ENCODE measurements at regions not wholly inside any gene's neighbourhood (a gene's known extent, or its start where the extent isn't known, plus 50 kb on each side); places are given as distances from the start of the nearest gene placed in this dataset.

DNA sequence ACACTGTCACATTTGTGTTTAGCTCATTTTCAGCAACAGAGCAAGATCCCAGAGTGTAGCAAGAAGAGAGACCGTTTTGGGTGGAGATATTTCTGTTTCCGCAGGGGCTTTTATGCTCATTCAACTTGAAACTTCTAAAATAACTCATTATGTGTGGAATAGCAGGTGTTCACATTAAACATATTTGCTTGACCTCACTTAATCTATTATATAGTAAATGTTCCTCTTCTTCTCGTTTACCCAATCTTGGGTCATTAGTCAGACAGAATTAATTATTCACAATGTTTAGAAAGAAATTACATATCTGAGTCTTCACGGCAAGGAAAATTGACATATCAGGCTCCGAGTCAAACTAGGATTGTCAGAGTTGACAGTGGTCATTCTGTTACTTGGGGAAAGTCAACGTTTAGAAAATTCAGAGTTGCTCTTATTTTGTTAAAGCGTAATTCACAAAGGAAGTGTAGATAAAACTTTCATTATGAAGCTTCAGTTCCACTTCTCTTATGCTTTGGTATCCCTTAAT, 222.9 kb downstream of the TPRG1 start:
- TF ChIP-seq, protein P1, sequence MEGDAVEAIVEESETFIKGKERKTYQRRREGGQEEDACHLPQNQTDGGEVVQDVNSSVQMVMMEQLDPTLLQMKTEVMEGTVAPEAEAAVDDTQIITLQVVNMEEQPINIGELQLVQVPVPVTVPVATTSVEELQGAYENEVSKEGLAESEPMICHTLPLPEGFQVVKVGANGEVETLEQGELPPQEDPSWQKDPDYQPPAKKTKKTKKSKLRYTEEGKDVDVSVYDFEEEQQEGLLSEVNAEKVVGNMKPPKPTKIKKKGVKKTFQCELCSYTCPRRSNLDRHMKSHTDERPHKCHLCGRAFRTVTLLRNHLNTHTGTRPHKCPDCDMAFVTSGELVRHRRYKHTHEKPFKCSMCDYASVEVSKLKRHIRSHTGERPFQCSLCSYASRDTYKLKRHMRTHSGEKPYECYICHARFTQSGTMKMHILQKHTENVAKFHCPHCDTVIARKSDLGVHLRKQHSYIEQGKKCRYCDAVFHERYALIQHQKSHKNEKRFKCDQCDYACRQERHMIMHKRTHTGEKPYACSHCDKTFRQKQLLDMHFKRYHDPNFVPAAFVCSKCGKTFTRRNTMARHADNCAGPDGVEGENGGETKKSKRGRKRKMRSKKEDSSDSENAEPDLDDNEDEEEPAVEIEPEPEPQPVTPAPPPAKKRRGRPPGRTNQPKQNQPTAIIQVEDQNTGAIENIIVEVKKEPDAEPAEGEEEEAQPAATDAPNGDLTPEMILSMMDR (conservative IDR thresholded peaks at IDR 0.05) = no peak
- TF ChIP-seq ZFX (IDR thresholded peaks at IDR 0.05) = no peak

Measured in C4-2B (cell line).